ENCODE measurements at regions not wholly inside any gene's neighbourhood (a gene's known extent, or its start where the extent isn't known, plus 50 kb on each side); places are given as distances from the start of the nearest gene placed in this dataset.
"Not testable (repeated sequence)": the region's sequence is repeated elsewhere in the genome, so short reads cannot be mapped to it uniquely, and the experiment has no call there.

DNA sequence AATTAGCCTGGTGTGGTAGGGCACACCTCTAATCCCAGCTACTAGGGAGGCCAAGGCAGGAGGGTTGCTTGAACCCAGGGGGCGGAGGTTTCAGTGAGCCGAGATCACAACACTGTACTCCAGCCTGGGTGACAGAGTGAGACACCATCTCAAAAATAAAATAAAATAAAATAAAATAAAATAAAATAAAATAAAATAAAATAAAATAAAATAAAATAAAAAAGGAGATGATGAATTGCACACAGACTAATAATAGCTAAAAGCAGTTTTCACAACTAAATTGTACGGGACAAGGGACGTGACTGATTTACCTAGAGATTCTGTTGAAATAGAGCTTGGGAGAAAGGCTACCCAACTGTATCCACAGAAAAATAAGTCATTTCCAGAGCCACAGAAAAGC lies 1471.3 kb downstream of the CDH11 start:
- DNase-seq (ENCODE audit: low spot score in 2 of 2, unreplicated experiment in 2 of 2): no peak
- H3K36me3 Mint-ChIP-seq: no peaks in the 10 kb centered on the region
- no peak overlapping the region for H3K27ac Mint-ChIP-seq
- no peaks in the 10 kb centered on the region for H3K27me3 Mint-ChIP-seq (ENCODE audit: low read depth)
- no peaks in the 10 kb centered on the region for H3K4me1 Mint-ChIP-seq
- no peak overlapping the region for H3K4me3 Mint-ChIP-seq
- H3K9me3 Mint-ChIP-seq: no peaks in the 10 kb centered on the region
- TF ChIP-seq, protein P1, sequence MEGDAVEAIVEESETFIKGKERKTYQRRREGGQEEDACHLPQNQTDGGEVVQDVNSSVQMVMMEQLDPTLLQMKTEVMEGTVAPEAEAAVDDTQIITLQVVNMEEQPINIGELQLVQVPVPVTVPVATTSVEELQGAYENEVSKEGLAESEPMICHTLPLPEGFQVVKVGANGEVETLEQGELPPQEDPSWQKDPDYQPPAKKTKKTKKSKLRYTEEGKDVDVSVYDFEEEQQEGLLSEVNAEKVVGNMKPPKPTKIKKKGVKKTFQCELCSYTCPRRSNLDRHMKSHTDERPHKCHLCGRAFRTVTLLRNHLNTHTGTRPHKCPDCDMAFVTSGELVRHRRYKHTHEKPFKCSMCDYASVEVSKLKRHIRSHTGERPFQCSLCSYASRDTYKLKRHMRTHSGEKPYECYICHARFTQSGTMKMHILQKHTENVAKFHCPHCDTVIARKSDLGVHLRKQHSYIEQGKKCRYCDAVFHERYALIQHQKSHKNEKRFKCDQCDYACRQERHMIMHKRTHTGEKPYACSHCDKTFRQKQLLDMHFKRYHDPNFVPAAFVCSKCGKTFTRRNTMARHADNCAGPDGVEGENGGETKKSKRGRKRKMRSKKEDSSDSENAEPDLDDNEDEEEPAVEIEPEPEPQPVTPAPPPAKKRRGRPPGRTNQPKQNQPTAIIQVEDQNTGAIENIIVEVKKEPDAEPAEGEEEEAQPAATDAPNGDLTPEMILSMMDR (IDR thresholded peaks at IDR 0.05; ENCODE audit: unreplicated experiment): no peak

DNA sequence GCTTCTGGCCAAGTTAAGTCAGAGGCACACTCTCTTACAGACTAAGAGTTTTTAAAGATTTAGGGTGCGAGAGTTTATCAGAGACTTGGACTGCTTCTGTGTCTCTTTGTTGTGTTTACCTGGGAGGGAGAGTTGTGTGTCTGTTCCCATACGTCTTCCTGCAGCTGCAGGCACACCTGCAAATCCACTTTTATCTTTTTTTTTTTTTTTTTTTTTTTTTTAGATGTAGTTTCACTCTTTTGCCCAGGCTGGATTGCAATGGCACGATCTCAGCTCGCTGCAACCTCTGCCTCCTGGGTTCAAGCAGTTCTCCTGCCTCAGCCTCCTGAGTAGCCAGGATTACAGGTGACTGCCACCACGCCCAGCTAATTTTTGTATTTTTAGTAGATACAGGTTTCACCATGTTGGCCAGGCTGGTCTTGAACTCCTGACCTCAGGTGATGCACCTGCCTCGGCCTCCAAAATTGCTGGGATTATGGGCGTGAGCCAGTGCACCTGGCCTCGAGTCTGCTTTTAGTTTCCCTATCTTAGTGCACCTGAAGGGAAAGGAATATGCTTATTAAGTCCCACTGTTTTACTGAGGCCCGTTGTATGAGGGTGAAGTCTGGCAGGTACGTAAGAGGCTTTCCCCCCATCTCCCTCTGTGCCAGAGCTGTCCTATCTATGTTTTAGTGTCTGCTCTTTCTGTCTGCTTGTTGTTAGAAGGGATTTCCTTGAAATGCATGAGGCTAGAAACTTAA lies 1488.0 kb downstream of the CDH11 start:
- H3K27me3 Mint-ChIP-seq (ENCODE audit: low read depth); DNase-seq (ENCODE audit: low spot score in 2 of 2, unreplicated experiment in 2 of 2); H3K36me3 Mint-ChIP-seq; H3K27ac Mint-ChIP-seq; H3K4me3 Mint-ChIP-seq; H3K4me1 Mint-ChIP-seq: not testable (repeated sequence)
- H3K9me3 Mint-ChIP-seq: peaks cover 19% of the 10 kb centered on the region

DNA sequence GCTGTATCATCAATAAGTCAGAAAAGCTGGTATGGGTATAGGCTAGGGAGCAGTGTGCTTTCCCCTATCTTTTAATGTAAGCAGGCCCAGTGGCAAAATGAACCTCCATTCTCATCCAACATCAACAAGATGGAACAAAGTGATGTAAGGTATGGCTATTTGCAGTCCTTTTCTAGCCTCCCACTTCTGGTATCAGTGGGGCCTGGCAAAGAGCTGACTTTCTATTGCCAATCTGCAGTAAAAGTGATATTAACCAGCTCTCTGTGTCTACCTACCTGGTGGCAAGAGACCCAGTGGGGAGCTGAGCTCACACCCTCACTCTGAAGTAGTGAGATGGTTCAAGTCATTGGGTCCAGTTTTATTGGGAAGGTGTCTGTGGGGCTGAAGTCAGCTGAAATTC lies 1492.6 kb downstream of the CDH11 start:
- peaks cover 13% of the 10 kb centered on the region for H3K9me3 Mint-ChIP-seq
- H3K27ac Mint-ChIP-seq: no peak overlapping the region
- DNase-seq (ENCODE audit: low spot score in 2 of 2, unreplicated experiment in 2 of 2): no peak
- no peaks in the 10 kb centered on the region for H3K4me1 Mint-ChIP-seq
- H3K36me3 Mint-ChIP-seq: no peaks in the 10 kb centered on the region
- TF ChIP-seq, protein P1 (IDR thresholded peaks at IDR 0.05; ENCODE audit: unreplicated experiment): no peak
- H3K27me3 Mint-ChIP-seq (ENCODE audit: low read depth): peaks cover 1% of the 10 kb centered on the region
- no peak overlapping the region for H3K4me3 Mint-ChIP-seq

DNA sequence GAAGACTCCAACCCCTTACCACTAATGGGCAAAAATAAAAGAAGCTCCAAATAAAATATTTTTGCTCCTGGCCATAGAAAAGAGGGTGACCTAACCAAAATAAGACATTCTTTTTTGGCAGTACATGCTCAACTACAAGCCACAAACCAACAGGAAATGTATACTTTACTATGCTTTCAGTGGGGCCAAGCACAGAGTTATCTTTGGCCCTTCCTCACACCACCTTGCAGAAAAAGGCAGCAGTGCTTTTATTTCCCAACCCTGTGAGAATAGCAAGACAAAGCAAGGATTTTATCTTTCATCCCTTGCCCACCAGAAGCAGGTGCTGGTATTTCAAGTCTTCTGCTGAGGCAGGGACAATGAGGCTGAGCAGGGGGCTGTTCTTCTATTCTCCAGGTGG lies 1493.1 kb downstream of the CDH11 start:
- H3K9me3 Mint-ChIP-seq: peaks cover 11% of the 10 kb centered on the region
- TF ChIP-seq, protein P1 (IDR thresholded peaks at IDR 0.05; ENCODE audit: unreplicated experiment): no peak
- H3K27ac Mint-ChIP-seq: no peak overlapping the region
- peaks cover under 1% of the 10 kb centered on the region for H3K4me1 Mint-ChIP-seq
- no peaks in the 10 kb centered on the region for H3K36me3 Mint-ChIP-seq
- peaks cover 1% of the 10 kb centered on the region for H3K27me3 Mint-ChIP-seq (ENCODE audit: low read depth)
- H3K4me3 Mint-ChIP-seq: no peak overlapping the region
- no peak for DNase-seq (ENCODE audit: low spot score in 2 of 2, unreplicated experiment in 2 of 2)

DNA sequence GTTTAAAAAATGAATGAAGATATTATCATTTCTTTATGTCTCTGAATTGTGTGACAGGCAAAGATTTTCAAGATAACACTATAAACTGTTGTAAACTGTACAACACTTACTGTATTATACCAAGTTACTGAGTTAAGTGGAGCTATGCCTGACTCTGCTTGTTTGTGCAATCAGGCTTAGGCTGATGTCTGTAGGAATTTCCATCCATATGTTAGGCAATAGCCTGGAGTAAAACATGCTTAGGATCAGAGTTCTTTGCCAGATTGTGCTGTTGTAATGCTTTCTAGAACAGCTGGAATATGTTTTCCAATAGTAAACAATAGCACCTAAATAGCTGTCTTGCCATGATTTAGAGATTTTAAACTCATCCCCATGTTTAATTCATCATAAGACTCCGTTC lies 1496.7 kb downstream of the CDH11 start:
- Mint-ChIP-seq H3K36me3 (no peaks in the 10 kb centered on the region), H3K27me3 (ENCODE audit: low read depth) (peaks cover 4% of the 10 kb centered on the region), H3K4me1 (peaks cover 5% of the 10 kb centered on the region), H3K9me3 (peaks cover 4% of the 10 kb centered on the region), H3K27ac (no peak overlapping the region), H3K4me3 (no peak overlapping the region)
- TF ChIP-seq, protein P1 (IDR thresholded peaks at IDR 0.05; ENCODE audit: unreplicated experiment): no peak
- no peak for DNase-seq (ENCODE audit: low spot score in 2 of 2, unreplicated experiment in 2 of 2)

DNA sequence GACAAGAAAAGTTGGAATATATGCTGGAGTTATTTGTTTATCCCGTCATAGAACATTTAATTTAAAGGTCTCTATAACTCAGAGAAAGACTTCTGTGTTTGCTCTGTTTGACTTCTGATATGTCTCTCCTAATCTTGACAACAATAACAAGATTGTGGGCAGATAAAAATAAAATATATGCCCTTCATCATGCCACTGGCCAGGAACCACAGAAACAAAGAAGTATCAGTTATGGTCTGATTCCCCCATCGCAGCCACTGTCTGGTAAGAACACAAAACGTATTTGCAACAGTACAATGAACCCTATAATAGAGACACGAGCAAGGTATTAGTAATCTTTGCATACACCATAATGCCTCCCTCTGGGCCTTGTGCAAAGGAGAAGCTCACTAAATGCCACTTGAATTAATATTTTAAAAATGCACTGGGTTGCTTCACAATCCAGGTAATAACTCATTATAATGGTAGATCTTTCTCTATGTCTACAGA lies 1498.3 kb downstream of the CDH11 start:
- H3K27ac Mint-ChIP-seq: no peak overlapping the region
- peaks cover 5% of the 10 kb centered on the region for H3K4me1 Mint-ChIP-seq
- no peaks in the 10 kb centered on the region for H3K9me3 Mint-ChIP-seq
- H3K36me3 Mint-ChIP-seq: no peaks in the 10 kb centered on the region
- TF ChIP-seq, protein P1 (IDR thresholded peaks at IDR 0.05; ENCODE audit: unreplicated experiment): no peak
- H3K4me3 Mint-ChIP-seq: no peak overlapping the region
- peaks cover 4% of the 10 kb centered on the region for H3K27me3 Mint-ChIP-seq (ENCODE audit: low read depth)
- DNase-seq (ENCODE audit: low spot score in 2 of 2, unreplicated experiment in 2 of 2): no peak

All from mesothelial cell of epicardium (in vitro differentiated cells).